Fibroblast of lung (primary cell): ENCODE measurements at regions not wholly inside any gene's neighbourhood (a gene's known extent, or its start where the extent isn't known, plus 50 kb on each side); places are given as distances from the start of the nearest gene placed in this dataset.

Experiments used
- CTCF ChIP-seq, 2 donors: IDR thresholded peaks in 1 of 2; conservative IDR thresholded peaks in 1 of 2; 1 replicate in 1 of 2; 2 replicates in 1 of 2; pipeline ENCODE4 v1.5.1; 2011 to 2012; ENCODE audit warnings: low read length in 2 of 2, control low read depth in 1 of 2, inconsistent platforms in 1 of 2, low read depth in 1 of 2, mild to moderate bottlenecking in 1 of 2
- EZH2 ChIP-seq: IDR thresholded peaks from 2 replicates; pipeline ENCODE4 v1.5.1; 2012; ENCODE audit warnings: low read length, control low read depth, mild to moderate bottlenecking; ENCODE audit errors: missing control alignments

- no peak for TF ChIP-seq EZH2
- no peak for TF ChIP-seq CTCF (conservative IDR thresholded peaks at IDR 0.05 in 1 of 2, IDR thresholded peaks at IDR 0.05 in 1 of 2; ENCODE audit: low read depth in 1 of 2, low read length in 2 of 2)
Measured at GRCh38 chr9:31089549-31090221, 1294.8 kb upstream of the ACO1 start.
